ENCODE measurements at regions not wholly inside any gene's neighbourhood (a gene's known extent, or its start where the extent isn't known, plus 50 kb on each side); places are given as distances from the start of the nearest gene placed in this dataset.

GRCh38 chr9:135204177-135204576 is 116.7 kb downstream of the OLFM1 start:
- H3K36me3 ChIP-seq: no peaks in the 10 kb centered on the region
- H3K27me3 ChIP-seq: peaks cover 0 to 25% (median under 1%) of the 10 kb centered on the region in 3 donors
- no peak for DNase-seq
- H3K4me1 ChIP-seq: no peaks in the 10 kb centered on the region
- intact Hi-C loops (cut with DNase I; ENCODE audit: low total_unique reads): no loop called here
- peaks cover 0 to 10% (median 0%) of the 10 kb centered on the region in 4 donors for H3K9me3 ChIP-seq
- TF ChIP-seq EP300 (IDR thresholded peaks at IDR 0.05) (no peak), CTCF (IDR thresholded peaks at IDR 0.05) (no peak), POLR2A (IDR thresholded peaks at IDR 0.05) (no peak), POLR2AphosphoS5 (IDR thresholded peaks at IDR 0.05) (no peak)
- H3K27ac ChIP-seq: no peak overlapping the region
- H3K4me3 ChIP-seq: no peak overlapping the region
- WGBS, 5 donors: 83 to 91% (median 88%) methylated on average over 7 to 8 of the region's 8 CpGs

- WGBS, 5 donors: 66 to 83% (median 73%) methylated on average over 7 of the region's 7 CpGs
- Histone ChIP-seq H3K9me3 (peaks cover 0 to 17% (median 16%) of the 10 kb centered on the region in 4 donors), H3K27me3 (peaks cover 0 to 28% (median 4%) of the 10 kb centered on the region in 3 donors), H3K27ac (no peak overlapping the region), H3K36me3 (no peaks in the 10 kb centered on the region), H3K4me1 (no peaks in the 10 kb centered on the region), H3K4me3 (no peak overlapping the region)
- no peak for DNase-seq
- TF ChIP-seq POLR2AphosphoS5 (IDR thresholded peaks at IDR 0.05) (no peak), CTCF (IDR thresholded peaks at IDR 0.05) (no peak), POLR2A (IDR thresholded peaks at IDR 0.05) (no peak), EP300 (IDR thresholded peaks at IDR 0.05) (no peak)
- intact Hi-C loops (cut with DNase I; ENCODE audit: low total_unique reads): no loop called here
These were observed 121.7 kb downstream of the OLFM1 start for GRCh38 chr9:135209136-135209535.

- WGBS, 5 donors: 38 to 69% (median 48%) methylated on average over 2 of the region's 2 CpGs
These were observed 122.4 kb downstream of the OLFM1 start for GRCh38 chr9:135209852-135210251.

GRCh38 chr9:135210676-135211523 is 123.4 kb downstream of the OLFM1 start:
- DNase-seq: no peak
- H3K36me3 ChIP-seq: no peaks in the 10 kb centered on the region
- H3K27me3 ChIP-seq: peaks cover 0 to 39% (median 4%) of the 10 kb centered on the region in 3 donors
- no peak overlapping the region for H3K4me3 ChIP-seq
- 69 to 91% (median 78%) methylated on average over 5 to 7 of the region's 7 CpGs for WGBS, 5 donors
- H3K4me1 ChIP-seq: peaks cover 6 to 9% (median 8%) of the 10 kb centered on the region in 4 donors
- H3K27ac ChIP-seq: no peak overlapping the region
- intact Hi-C loops (cut with DNase I; ENCODE audit: low total_unique reads): no loop called here
- H3K9me3 ChIP-seq: peaks cover 0 to 17% (median 16%) of the 10 kb centered on the region in 4 donors
- TF ChIP-seq CTCF (IDR thresholded peaks at IDR 0.05) (no peak), POLR2A (IDR thresholded peaks at IDR 0.05) (no peak), EP300 (IDR thresholded peaks at IDR 0.05) (no peak), POLR2AphosphoS5 (IDR thresholded peaks at IDR 0.05) (no peak)

More at GRCh38 chr9:135209852-135210251, 122.4 kb downstream of the OLFM1 start:
- H3K9me3 ChIP-seq: peaks cover 0 to 17% (median 16%) of the 10 kb centered on the region in 4 donors
- intact Hi-C loops (cut with DNase I; ENCODE audit: low total_unique reads): no loop called here
- no peak for TF ChIP-seq CTCF (IDR thresholded peaks at IDR 0.05)
- no peak for TF ChIP-seq EP300 (IDR thresholded peaks at IDR 0.05)
- no peak overlapping the region for H3K4me3 ChIP-seq
- H3K27ac ChIP-seq: no peak overlapping the region
- H3K27me3 ChIP-seq: peaks cover 0 to 35% (median 4%) of the 10 kb centered on the region in 3 donors
- H3K36me3 ChIP-seq: no peaks in the 10 kb centered on the region
- no peak for DNase-seq
- H3K4me1 ChIP-seq: no peaks in the 10 kb centered on the region

All from stomach (tissue), 8 donors.